ENCODE measurements at regions not wholly inside any gene's neighbourhood (a gene's known extent, or its start where the extent isn't known, plus 50 kb on each side); places are given as distances from the start of the nearest gene placed in this dataset.

DNA sequence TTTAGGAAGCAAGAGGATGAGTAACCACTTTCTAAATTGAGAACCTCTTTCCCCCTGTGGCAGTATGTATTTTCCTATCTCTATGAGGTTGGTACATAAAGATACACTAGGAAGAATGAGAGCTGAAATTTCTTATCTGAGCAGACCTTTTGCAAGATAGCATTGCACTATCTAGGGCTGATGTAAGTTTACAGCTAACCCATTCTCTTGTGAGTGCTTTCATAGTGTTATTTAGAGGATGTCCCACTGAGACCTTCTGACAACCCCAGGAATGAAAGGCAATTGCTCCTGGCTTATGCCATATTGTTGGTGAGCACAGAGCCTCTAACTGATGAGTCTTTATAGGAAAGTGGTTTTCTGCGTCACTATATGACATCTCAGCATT lies 1209.3 kb upstream of the CDH6 start:
- intact Hi-C loops (cut with DNase I), result no loop called here
- FAIRE-seq, result no peak

GRCh38 chr5:29983528-29984155 lies 1209.8 kb upstream of the CDH6 start:
- FAIRE-seq (no peak), DNase-seq (no peak)
- H3K27me3 ChIP-seq (ENCODE audit: control insufficient read depth, insufficient read depth, low read length), result no peaks in the 10 kb centered on the region
- H3K4me3 ChIP-seq (ENCODE audit: low read length in 3 of 3), result no peak overlapping the region
- no peaks in the 10 kb centered on the region for H3K36me3 ChIP-seq (ENCODE audit: control insufficient read depth in 2 of 3, insufficient read depth in 3 of 3, low read length in 3 of 3)
- no peaks in the 10 kb centered on the region for H3K4me1 ChIP-seq (ENCODE audit: control insufficient read depth in 2 of 3, insufficient read depth in 2 of 3, low read depth in 1 of 3, low read length in 3 of 3)
- TF ChIP-seq CTCF (IDR thresholded peaks at IDR 0.05; ENCODE audit: borderline replicate concordance, extremely low read depth, insufficient read depth), result no peak
- H3K9me3 ChIP-seq (ENCODE audit: control insufficient read depth in 2 of 3, insufficient read depth in 1 of 3, low read length in 3 of 3), result peaks cover 0 to 4% (median 0%) of the 10 kb centered on the region in 3 donors
- no peak overlapping the region for H3K9ac ChIP-seq (ENCODE audit: low read length in 3 of 3)
- intact Hi-C loops (cut with DNase I), result no loop called here
- H3K27ac ChIP-seq (ENCODE audit: low read depth in 2 of 2, low read length in 2 of 2), result no peak overlapping the region

More for the DNA sequence above, 1209.3 kb upstream of the CDH6 start:
- Histone ChIP-seq H3K9ac (ENCODE audit: low read length in 3 of 3) (no peak overlapping the region), H3K36me3 (ENCODE audit: control insufficient read depth in 2 of 3, insufficient read depth in 3 of 3, low read length in 3 of 3) (no peaks in the 10 kb centered on the region), H3K27ac (ENCODE audit: low read depth in 2 of 2, low read length in 2 of 2) (no peak overlapping the region), H3K4me3 (ENCODE audit: low read length in 3 of 3) (no peak overlapping the region), H3K27me3 (ENCODE audit: control insufficient read depth, insufficient read depth, low read length) (no peaks in the 10 kb centered on the region), H3K4me1 (ENCODE audit: control insufficient read depth in 2 of 3, insufficient read depth in 2 of 3, low read depth in 1 of 3, low read length in 3 of 3) (no peaks in the 10 kb centered on the region), H3K9me3 (ENCODE audit: control insufficient read depth in 2 of 3, insufficient read depth in 1 of 3, low read length in 3 of 3) (peaks cover 0 to 7% (median 0%) of the 10 kb centered on the region in 3 donors)
- DNase-seq, result no peak
- TF ChIP-seq CTCF (IDR thresholded peaks at IDR 0.05; ENCODE audit: borderline replicate concordance, extremely low read depth, insufficient read depth), result no peak

GRCh38 chr5:29982457-29982856 lies 1211.0 kb upstream of the CDH6 start:
- intact Hi-C loops (cut with DNase I), result no loop called here
- no peaks in the 10 kb centered on the region for H3K4me1 ChIP-seq (ENCODE audit: control insufficient read depth in 2 of 3, insufficient read depth in 2 of 3, low read depth in 1 of 3, low read length in 3 of 3)
- FAIRE-seq, result no peak

More at GRCh38 chr5:29982457-29982856, 1211.0 kb upstream of the CDH6 start:
- no peak for DNase-seq
- TF ChIP-seq CTCF (IDR thresholded peaks at IDR 0.05; ENCODE audit: borderline replicate concordance, extremely low read depth, insufficient read depth), result no peak
- Histone ChIP-seq H3K9ac (ENCODE audit: low read length in 3 of 3) (no peak overlapping the region), H3K4me3 (ENCODE audit: low read length in 3 of 3) (no peak overlapping the region), H3K27me3 (ENCODE audit: control insufficient read depth, insufficient read depth, low read length) (no peaks in the 10 kb centered on the region), H3K27ac (ENCODE audit: low read depth in 2 of 2, low read length in 2 of 2) (no peak overlapping the region), H3K9me3 (ENCODE audit: control insufficient read depth in 2 of 3, insufficient read depth in 1 of 3, low read length in 3 of 3) (no peaks in the 10 kb centered on the region), H3K36me3 (ENCODE audit: control insufficient read depth in 2 of 3, insufficient read depth in 3 of 3, low read length in 3 of 3) (no peaks in the 10 kb centered on the region)
